Large intestine (tissue), 3 donors: ENCODE measurements at regions not wholly inside any gene's neighbourhood (a gene's known extent, or its start where the extent isn't known, plus 50 kb on each side); places are given as distances from the start of the nearest gene placed in this dataset.

Experiments used
- DNase-seq, 2 donors: peaks; one replicate each; pipeline versions ENCODE4 v3.0.0 to v3.0.0-alpha.2; 2013
- H3K27ac ChIP-seq: one replicate; pipeline ENCODE4 v1.5.1; 2013; ENCODE audit warnings: low read length
- H3K27me3 ChIP-seq: 2 replicates; pipeline ENCODE4 v1.6.1; 2013; ENCODE audit warnings: low read length; ENCODE audit not compliant: control insufficient read depth, insufficient read depth
- H3K36me3 ChIP-seq: 2 replicates; pipeline ENCODE4 v1.6.1; 2013; ENCODE audit warnings: low read length; ENCODE audit not compliant: control insufficient read depth, insufficient read depth
- H3K4me1 ChIP-seq: one replicate; pipeline ENCODE4 v1.6.1; 2013; ENCODE audit warnings: low read length; ENCODE audit not compliant: control insufficient read depth, insufficient read depth
- H3K4me3 ChIP-seq: one replicate; pipeline ENCODE4 v1.5.1; 2013; ENCODE audit warnings: low read length
- H3K9me3 ChIP-seq: one replicate; pipeline ENCODE4 v1.6.1; 2013; ENCODE audit warnings: mild to moderate bottlenecking, low read depth, low read length, moderate library complexity; ENCODE audit not compliant: control insufficient read depth
- WGBS: methylation state at CpG from one replicate; pipeline ENCODE4 v1.1.5; 2013; ENCODE audit warnings: low lambda C conversion rate; ENCODE audit not compliant: insufficient coverage; 5-methylcytosine and 5-hydroxymethylcytosine counted together

- Histone ChIP-seq H3K4me3 (no peak overlapping the region), H3K9me3 (no peaks in the 10 kb centered on the region), H3K27ac (no peak overlapping the region), H3K36me3 (no peaks in the 10 kb centered on the region), H3K4me1 (no peaks in the 10 kb centered on the region), H3K27me3 (no peaks in the 10 kb centered on the region)
- WGBS, result 100% methylated on average over 1 of the region's 6 CpGs
- no peak for DNase-seq
Measured at GRCh38 chr18:77677536-77677935, 427.9 kb downstream of the GALR1 start.

GRCh38 chr18:77679869-77680268, 430.2 kb downstream of the GALR1 start:
- Histone ChIP-seq H3K27me3 (no peaks in the 10 kb centered on the region), H3K36me3 (no peaks in the 10 kb centered on the region), H3K4me1 (no peaks in the 10 kb centered on the region), H3K9me3 (no peaks in the 10 kb centered on the region), H3K4me3 (no peak overlapping the region), H3K27ac (no peak overlapping the region)
- no peak for DNase-seq
- WGBS, result 94% methylated on average over 2 of the region's 3 CpGs

- no peaks in the 10 kb centered on the region for H3K36me3 ChIP-seq
- no peaks in the 10 kb centered on the region for H3K9me3 ChIP-seq
- WGBS, result no CpG with 5 or more reads among the region's 6 CpGs
- no peak overlapping the region for H3K4me3 ChIP-seq
- no peak overlapping the region for H3K27ac ChIP-seq
- no peaks in the 10 kb centered on the region for H3K27me3 ChIP-seq
- H3K4me1 ChIP-seq, result no peaks in the 10 kb centered on the region
- no peak for DNase-seq
Measured at GRCh38 chr18:77700051-77700450, 450.4 kb downstream of the GALR1 start.

GRCh38 chr18:77701977-77702376, 452.3 kb downstream of the GALR1 start:
- no peak for DNase-seq
- H3K9me3 ChIP-seq, result no peaks in the 10 kb centered on the region
- H3K27ac ChIP-seq, result no peak overlapping the region
- no peak overlapping the region for H3K4me3 ChIP-seq
- H3K27me3 ChIP-seq, result no peaks in the 10 kb centered on the region
- WGBS, result no CpG with 5 or more reads among the region's 1 CpG
- H3K36me3 ChIP-seq, result no peaks in the 10 kb centered on the region
- H3K4me1 ChIP-seq, result no peaks in the 10 kb centered on the region

- no peaks in the 10 kb centered on the region for H3K36me3 ChIP-seq
Measured at GRCh38 chr18:77702686-77703085, 453.0 kb downstream of the GALR1 start.

GRCh38 chr18:77705301-77705700, 455.7 kb downstream of the GALR1 start:
- no peaks in the 10 kb centered on the region for H3K27me3 ChIP-seq
- no peaks in the 10 kb centered on the region for H3K4me1 ChIP-seq
- no peak overlapping the region for H3K4me3 ChIP-seq
- WGBS, result no CpG with 5 or more reads among the region's 2 CpGs
- no peaks in the 10 kb centered on the region for H3K9me3 ChIP-seq
- DNase-seq, result no peak
- no peak overlapping the region for H3K27ac ChIP-seq
- H3K36me3 ChIP-seq, result no peaks in the 10 kb centered on the region

More at GRCh38 chr18:77702686-77703085, 453.0 kb downstream of the GALR1 start:
- H3K27ac ChIP-seq, result no peak overlapping the region
- WGBS, result 0% methylated on average over 1 of the region's 4 CpGs
- no peak for DNase-seq
- H3K9me3 ChIP-seq, result no peaks in the 10 kb centered on the region
- H3K27me3 ChIP-seq, result no peaks in the 10 kb centered on the region
- no peak overlapping the region for H3K4me3 ChIP-seq
- H3K4me1 ChIP-seq, result no peaks in the 10 kb centered on the region

- no peaks in the 10 kb centered on the region for H3K4me1 ChIP-seq
- DNase-seq, result no peak
- no peaks in the 10 kb centered on the region for H3K9me3 ChIP-seq
- no CpG with 5 or more reads among the region's 4 CpGs for WGBS
- no peaks in the 10 kb centered on the region for H3K36me3 ChIP-seq
- H3K27me3 ChIP-seq, result no peaks in the 10 kb centered on the region
- H3K4me3 ChIP-seq, result no peak overlapping the region
- H3K27ac ChIP-seq, result no peak overlapping the region
Measured at GRCh38 chr18:77708826-77709506, 459.3 kb downstream of the GALR1 start.

- H3K9me3 ChIP-seq, result no peaks in the 10 kb centered on the region
- no peaks in the 10 kb centered on the region for H3K27me3 ChIP-seq
- H3K27ac ChIP-seq, result no peak overlapping the region
- DNase-seq, result no peak
- WGBS, result 32% methylated on average over 3 of the region's 3 CpGs
- H3K4me3 ChIP-seq, result no peak overlapping the region
- H3K36me3 ChIP-seq, result no peaks in the 10 kb centered on the region
- no peaks in the 10 kb centered on the region for H3K4me1 ChIP-seq
Measured at GRCh38 chr18:77711096-77711495, 461.4 kb downstream of the GALR1 start.

- H3K4me3 ChIP-seq, result no peak overlapping the region
- H3K27ac ChIP-seq, result no peak overlapping the region
- no peaks in the 10 kb centered on the region for H3K4me1 ChIP-seq
- no CpG with 5 or more reads among the region's 8 CpGs for WGBS
- H3K9me3 ChIP-seq, result no peaks in the 10 kb centered on the region
- no peaks in the 10 kb centered on the region for H3K27me3 ChIP-seq
- no peak for DNase-seq
- H3K36me3 ChIP-seq, result no peaks in the 10 kb centered on the region
Measured at GRCh38 chr18:77714716-77715115, 465.1 kb downstream of the GALR1 start.

GRCh38 chr18:77716282-77716681, 466.6 kb downstream of the GALR1 start:
- H3K27ac ChIP-seq, result no peak overlapping the region
- H3K27me3 ChIP-seq, result no peaks in the 10 kb centered on the region
- DNase-seq, result no peak
- no peaks in the 10 kb centered on the region for H3K36me3 ChIP-seq
- H3K9me3 ChIP-seq, result no peaks in the 10 kb centered on the region
- WGBS, result 83% methylated on average over 3 of the region's 5 CpGs
- no peak overlapping the region for H3K4me3 ChIP-seq
- H3K4me1 ChIP-seq, result no peaks in the 10 kb centered on the region

- no CpG with 5 or more reads among the region's 19 CpGs for WGBS
- DNase-seq, result no peak
- Histone ChIP-seq H3K27me3 (no peaks in the 10 kb centered on the region), H3K4me3 (no peak overlapping the region), H3K36me3 (no peaks in the 10 kb centered on the region), H3K4me1 (no peaks in the 10 kb centered on the region), H3K9me3 (no peaks in the 10 kb centered on the region), H3K27ac (no peak overlapping the region)
Measured at GRCh38 chr18:77733292-77733903, 483.8 kb downstream of the GALR1 start.
